ENCODE measurements at regions not wholly inside any gene's neighbourhood (a gene's known extent, or its start where the extent isn't known, plus 50 kb on each side); places are given as distances from the start of the nearest gene placed in this dataset.

GRCh38 chr11:97979741-97980140 lies 1041.0 kb upstream of the CNTN5 start:
- TF ChIP-seq EZH2phosphoT487 (conservative IDR thresholded peaks at IDR 0.05; ENCODE audit: low read length) (no peak), CTCF (IDR thresholded peaks at IDR 0.05; ENCODE audit: insufficient read depth, low read length, poor library complexity, severe bottlenecking) (no peak)
